HG03457 (cell line): ENCODE measurements at regions not wholly inside any gene's neighbourhood (a gene's known extent, or its start where the extent isn't known, plus 50 kb on each side); places are given as distances from the start of the nearest gene placed in this dataset.
"Not testable (repeated sequence)": the region's sequence is repeated elsewhere in the genome, so short reads cannot be mapped to it uniquely, and the experiment has no call there.

ENCODE experiments used
- ATAC-seq: cut with Tn5 transposase; IDR thresholded peaks from one replicate; pipeline ENCODE4 v1.9.1; 2021; ENCODE audit warnings: moderate number of reproducible peaks; ENCODE audit not compliant: unreplicated experiment

DNA sequence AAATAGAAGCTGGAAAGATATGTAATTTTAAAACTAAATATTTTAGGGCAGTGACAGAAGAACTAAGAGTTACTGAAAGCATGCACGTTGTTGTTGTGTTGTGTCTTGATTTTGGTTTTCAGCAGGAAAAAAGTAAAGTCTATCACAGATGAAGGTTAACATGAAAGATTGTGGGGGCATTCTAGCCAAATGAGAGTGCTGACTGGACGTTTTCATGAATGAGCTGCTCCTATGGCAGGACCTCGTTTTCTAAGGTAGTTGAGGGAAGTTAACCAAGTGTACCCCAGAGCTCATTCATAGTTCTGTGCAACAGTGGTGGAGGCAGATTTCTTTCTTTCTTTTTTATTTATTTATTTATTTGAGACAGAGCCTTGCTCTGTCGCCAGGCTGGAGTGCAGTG is 194.6 kb upstream of the IRS2 start:
- ATAC-seq = no peak

DNA sequence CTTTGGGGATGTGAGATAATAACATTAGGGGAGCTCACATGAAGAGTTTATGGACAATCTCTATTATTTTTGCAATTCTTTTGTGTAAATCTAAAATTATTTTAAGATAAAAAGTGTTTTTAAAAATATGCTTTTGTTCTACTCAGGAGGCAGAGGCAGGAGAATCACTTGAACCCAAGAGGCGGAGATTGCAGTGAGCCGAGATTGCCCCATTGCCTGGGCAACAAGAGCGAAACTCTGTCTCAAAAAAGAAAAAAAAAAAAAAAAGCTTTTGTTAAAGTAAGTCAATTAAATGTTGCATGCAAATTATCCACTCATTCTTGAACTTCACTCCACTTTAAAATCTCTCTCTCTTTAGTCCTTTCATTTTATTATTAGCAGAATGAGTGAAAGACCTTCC is 193.3 kb upstream of the IRS2 start:
- not testable (repeated sequence) for ATAC-seq

DNA sequence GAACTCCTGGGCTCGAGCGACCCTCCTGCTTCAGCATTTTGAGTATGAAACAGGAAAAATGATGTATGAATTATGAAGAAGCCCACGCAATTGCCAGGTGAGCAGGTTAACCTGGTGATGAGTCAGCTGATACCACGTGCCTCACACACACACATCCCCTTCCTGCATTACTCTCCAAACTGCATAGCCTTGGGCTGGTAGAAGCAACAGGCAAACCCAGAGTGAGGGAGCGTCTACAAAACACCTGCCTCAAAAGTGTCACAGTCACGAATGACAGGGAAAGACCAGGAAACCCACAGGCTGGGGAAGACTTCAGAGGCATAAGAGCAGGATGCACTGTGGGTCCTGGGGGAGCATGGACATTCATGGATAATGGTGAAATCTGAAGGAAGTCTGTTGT is 192.8 kb upstream of the IRS2 start:
- ATAC-seq = no peak

DNA sequence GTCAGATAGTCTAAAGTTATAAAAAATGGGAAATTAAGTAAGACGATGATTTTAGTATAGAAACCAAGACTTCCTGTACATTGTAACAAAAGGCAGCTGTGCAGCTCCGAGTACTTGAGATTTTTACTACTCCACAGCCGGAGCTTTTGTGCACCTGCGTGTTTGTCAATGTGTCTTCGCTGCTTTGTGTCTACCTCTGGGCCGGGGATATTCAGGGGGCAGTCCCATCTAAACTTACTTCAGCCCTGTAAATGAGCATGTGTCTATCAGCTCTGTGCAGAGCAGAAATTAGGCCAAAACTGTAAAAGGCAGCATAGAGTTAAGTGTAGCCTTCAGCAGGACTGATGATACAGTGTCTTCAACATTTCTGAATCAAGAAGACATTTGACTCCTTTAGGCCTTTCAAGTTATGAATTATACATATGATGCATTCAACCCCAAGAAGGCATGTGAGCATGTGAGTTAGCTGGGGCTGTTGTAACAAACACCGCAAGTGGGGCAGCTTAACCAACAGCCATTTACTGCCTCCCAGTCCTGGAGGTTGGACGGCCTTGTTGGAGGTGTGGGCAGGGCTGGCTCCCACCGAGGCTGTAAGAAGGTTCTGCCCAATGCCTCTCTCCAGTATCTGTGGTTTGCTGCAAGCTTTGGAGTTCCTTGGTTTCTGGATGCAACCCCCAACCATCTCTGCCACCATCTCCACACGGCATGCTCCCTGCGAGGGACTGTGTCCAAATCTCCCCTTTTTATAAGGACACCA is 191.0 kb upstream of the IRS2 start:
- ATAC-seq = no peak

DNA sequence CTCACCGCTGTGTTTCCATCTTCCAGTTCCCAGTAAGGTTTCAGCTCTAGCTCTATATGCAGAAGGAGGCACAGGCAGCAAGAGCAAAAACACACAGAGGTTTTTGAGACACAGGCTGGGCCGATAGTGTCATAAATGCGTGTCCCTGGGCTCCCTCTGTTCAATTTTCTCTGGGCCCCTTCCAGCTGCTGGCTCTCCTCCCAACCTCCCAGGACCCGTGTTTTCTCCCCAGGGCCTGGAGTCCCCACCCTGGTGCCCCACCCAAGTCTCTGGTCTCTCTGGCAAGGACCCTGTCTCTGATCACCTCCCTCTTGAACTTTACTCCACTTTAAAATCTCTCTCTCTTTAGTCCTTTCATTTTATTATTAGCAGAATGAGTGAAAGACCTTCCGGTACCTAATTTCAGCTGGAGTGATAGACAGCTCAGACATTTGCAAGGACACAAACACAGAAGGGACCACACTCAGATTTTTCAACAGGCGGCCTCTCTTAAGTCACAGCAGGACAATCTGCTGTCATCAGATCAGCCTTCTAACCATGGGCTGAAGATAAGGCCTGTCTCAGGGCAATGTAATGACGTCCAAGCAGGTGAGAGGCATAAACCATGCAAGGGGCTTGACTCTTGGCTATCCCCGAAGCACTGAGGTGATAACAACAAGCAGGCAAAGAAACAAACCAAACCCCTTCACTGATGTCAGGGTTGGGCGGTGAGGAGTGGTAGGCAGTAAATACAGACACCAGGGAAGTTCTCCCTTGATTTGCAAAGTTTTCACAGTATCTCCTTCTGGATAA is 190.0 kb upstream of the IRS2 start:
- ATAC-seq = no peak

DNA sequence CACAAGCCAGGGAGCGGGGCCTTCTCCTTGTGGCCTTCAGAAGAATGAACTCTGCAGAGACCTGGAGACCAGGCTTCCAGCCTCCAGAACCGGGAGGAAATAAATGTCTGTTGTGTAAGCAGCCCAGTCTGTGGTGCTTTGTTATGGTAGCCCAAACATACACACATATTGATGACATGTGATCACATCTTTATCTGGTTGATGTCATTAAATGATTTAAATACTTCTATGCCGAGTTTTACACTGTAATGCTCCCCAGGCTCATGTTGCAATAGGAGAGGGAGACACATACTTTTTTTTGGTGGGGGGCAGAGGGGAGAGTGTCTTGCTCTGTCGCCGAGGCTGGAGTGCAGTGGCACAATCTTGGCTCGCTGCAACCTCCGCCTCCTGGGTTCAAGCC is 188.0 kb upstream of the IRS2 start:
- no peak for ATAC-seq

DNA sequence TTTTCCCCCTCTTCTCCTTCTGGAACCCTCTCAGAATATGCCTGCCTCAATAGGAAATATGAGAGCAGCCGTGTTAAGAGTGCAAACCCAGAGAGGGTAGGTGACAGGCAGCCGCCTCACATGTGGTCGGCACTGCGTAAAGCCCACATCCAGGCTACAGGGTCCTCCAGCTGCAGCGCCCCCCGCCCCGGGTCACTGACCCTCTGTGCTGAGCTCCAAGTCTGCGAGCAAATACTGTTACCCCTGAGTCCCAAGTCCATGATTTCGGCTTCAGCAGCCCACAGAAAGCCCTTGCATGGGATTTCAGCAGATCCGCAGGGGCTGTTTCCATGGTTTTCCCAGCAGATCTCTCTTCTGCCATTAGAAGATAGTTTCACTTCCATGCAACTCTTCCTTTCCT is 186.9 kb upstream of the IRS2 start:
- ATAC-seq = no peak

DNA sequence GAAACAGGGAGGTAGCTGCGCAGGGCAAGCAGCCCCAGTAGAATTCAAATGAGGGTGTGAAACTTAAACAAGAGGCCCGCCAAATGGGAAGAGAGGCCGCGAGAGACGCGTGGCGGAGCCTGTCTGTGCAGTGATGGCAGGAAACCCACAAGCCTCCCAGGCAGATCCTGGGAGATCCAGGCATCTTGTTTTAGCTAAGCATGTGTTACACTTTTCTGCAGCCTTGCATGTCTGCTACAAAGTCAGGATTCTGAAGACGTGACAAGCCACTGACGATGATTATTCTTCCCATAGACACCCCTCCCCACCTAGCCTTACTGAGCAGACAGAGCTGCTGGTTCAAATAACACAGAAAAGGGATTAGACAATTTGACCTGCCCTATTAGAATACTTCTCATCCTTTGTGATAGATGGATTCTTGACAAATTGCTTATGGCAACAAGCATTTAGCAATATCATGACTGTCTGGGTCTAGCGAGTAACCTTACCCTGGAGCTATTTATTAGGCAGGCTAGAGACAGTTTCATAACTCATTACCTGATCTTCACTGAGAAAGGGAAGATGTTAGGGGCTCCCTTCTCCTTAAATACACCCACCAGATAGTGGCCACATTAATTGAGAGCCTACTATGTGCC is 185.2 kb upstream of the IRS2 start:
- no peak for ATAC-seq

DNA sequence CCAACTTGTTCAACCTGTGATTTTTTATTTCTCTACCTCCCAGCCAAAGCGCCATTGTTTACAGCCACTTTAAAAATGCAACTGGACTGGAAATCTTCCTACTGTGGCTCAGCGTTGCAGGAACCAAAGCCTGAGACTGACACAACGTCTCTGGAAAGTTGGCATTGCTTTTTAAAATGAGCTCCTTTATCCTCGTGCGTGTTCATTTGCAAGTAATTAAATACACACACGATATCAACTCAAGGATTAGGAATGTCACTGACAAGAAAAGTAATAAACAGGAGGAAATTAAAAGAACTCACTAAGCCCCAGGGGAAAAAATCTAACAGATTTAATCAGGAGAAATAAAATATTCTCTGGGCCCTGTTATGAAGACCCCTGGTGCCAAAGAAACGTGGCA is 184.6 kb upstream of the IRS2 start:
- no peak for ATAC-seq

DNA sequence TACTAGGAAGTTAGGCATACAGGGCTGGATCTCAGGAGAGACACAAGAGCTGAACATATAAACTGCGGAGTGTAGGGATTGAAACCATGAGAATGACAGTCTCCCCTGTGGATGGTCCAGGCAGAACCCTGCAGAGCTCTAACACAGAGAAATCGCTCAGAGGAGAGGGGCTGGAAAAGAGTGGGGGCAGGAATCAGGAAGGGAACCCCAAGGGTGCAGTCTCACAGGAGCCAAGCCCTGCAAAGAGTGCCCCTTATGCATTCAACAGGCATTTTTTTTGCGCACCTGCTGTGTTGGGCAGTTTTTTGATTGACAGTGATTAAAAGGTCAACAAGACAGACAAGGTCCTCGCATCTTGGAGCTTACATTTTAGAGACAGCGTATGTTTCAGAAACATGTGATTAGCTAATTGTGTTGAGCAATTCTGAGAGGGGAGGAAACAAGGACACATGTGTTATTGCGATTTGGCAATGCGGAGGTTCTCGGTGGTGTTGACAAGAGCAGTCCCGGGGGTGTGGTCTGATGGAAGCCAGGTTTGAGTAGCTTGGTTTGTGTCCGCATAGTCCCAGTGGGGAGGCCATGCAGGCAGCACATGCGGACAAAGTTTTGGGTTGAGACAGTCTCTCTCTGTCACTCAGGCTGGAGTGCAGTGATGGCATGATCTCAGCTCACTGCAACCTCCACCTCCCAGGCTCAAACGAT is 182.6 kb upstream of the IRS2 start:
- ATAC-seq = no peak

DNA sequence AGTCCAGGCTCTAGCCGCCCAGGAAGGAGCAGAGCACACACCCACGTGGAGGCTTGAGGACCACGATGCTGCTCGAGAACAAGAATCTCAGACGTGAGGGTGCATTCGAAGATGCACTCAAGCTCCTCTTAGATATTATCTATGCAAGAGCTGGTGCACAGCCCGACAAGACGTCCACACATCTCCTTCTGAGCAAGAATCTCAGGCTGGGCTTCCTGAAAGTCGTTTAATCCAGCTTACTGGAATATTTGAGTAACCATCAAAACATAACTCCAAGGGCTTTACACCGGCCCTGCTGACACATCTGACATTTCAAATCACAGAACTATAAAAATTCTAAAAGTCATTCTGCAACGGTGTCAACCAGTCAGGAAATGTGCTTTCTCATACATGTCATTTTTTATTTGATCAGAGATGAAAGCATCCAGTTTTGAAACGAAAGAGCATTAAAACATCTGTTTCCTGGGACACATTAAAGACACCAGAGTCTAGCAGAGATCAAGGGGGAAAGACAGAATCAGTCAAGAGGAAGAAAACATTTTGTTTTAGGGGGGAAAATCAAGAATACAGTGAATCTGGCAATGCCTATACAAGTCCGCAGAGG is 177.7 kb upstream of the IRS2 start:
- no peak for ATAC-seq

DNA sequence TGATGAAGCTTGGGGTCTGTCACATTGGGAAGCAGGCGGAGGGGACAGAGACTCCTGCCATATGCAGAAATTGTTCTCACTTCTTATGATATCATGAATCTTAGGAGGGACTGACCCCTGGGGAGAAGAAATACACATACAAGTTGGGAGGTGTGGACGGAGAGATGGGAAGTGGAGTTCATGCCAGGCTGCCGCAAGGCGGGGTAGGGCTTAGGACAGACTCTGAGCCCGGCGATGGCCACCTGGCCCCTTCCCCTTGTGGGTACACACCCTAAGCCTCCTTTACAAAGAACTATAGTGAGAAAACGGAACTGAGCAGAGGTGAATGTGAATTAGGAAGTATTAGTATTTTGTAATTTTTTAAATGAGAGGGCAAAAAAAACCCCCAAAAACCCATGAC is 177.0 kb upstream of the IRS2 start:
- ATAC-seq = no peak

DNA sequence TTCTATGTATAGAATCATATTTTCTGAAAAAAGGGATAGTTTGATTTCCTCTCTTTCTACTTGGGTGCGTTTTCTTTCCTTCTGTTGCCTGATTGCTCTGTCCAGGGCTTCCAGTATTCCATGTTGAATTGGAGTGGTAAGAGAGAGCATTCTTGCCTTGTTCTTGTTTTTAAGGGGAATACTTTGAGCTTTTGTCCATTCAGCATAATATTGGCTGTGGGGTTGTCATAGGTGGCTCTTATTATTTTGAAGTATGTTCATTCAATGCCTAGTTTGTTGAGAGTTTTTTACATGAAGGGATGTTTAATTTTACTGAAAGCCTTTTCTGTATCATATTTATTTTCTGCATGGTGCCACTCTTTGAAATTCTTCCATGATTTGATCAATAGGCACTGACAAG is 173.5 kb upstream of the IRS2 start:
- no peak for ATAC-seq

DNA sequence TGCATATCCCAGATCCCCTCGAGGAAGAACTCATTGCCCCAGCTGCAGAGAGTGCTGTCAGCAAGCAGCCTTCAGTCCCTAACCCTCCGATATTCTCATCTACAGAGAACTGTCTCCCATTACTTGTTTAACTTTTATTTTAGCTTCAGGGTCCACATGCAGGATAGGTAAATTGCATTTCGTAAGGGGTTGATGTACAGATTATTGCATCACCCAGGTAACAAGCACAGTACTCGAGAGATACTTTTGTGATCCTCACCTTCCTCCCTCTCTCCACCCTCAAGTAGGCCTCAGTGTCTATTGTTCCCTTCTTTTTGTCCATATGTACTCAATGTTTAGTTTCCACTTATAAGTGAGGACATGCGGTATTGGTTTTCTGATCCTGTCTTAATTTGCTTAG is 171.5 kb upstream of the IRS2 start:
- no peak for ATAC-seq

DNA sequence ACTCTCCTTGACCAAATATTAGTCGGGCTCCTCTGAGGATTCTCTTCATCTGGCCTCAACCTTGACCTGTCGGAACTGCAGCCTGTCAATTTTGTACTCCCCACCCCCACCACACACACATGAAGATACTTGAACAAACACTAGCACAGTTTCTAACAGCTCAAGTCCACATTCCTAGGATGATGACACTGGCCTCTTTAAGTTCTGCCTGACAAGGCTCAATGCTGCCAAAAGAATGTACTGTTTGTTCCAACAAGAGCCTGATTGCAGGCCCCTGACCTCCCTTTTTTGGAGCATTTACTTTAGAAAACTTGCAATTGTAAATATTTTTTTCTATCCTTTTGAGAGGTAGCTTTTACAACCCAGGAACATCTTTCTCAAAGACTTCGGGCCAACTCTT is 169.2 kb upstream of the IRS2 start:
- ATAC-seq = no peak

DNA sequence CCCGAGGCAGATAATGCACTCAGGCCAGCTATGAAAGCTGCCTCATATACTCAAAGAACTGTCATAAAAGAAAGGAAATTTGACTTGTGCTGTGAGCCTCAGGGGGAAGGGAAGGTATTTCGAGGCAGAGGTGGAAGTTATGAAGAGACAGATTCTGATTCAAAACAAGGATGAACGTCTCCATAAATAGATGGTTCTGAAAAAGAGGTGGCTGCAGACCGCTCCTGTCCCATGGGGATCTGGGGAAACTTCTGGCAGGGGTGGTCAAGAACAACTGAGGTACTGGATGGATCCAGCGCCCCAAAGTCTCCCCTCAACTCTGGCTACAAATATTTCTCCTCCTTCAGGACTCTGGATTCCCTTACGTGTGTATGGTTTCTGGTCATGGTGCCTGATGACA is 168.1 kb upstream of the IRS2 start:
- ATAC-seq = no peak

DNA sequence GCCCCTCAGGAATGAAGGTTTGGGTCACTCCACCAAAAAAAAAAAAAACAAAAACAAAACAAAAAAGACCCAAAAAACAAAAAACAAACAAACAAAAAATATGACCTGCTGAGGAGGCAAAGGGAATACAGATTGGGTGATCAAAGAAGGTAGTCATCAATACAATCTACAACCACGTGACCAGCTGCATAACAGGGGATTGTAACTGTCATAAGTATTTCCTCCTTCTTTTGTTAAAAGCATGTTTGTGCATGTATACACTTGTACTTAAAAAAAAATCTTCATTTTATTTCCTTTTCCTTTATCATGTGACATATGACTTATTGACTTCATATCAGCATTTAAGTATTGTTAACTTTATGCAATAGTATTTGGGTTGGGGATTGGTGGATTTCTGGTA is 165.1 kb upstream of the IRS2 start:
- ATAC-seq = no peak

DNA sequence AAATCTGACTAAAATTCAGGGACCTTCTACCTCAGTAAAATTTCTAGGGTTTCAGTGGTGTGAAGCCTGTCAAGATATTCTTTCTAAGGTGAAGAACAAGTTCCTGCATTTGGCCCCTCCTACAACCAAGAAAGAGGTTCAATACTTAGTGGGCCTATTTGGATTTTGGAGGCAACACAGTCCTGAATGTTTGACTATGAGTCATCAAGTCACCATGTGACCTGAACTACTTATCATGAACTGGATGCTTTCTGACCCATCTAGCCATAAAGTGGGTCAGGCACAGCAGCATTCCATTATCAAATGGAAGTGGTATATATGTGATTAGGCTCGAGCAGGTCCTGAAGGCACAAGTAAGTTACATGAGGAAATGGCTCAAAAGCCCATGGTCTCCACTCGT is 163.0 kb upstream of the IRS2 start:
- no peak for ATAC-seq

DNA sequence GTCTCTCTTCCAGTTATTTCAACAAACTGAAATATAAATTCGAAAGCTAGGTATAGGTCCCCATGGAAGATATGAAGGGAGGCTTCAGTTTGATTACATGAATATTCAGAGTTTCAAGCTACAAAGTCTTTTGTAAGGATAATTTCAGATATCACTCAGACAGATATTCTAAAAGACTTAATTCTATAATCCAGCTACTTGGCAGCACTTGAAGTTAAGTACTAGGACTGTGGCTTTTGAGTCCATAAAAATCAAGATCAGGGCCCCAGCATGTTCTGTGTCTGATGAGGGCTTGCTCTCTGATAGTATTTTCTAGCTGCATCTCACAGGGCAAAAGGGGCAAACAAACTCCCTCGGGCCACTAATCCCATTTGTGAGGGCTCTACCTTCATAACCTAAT is 160.6 kb upstream of the IRS2 start:
- no peak for ATAC-seq

DNA sequence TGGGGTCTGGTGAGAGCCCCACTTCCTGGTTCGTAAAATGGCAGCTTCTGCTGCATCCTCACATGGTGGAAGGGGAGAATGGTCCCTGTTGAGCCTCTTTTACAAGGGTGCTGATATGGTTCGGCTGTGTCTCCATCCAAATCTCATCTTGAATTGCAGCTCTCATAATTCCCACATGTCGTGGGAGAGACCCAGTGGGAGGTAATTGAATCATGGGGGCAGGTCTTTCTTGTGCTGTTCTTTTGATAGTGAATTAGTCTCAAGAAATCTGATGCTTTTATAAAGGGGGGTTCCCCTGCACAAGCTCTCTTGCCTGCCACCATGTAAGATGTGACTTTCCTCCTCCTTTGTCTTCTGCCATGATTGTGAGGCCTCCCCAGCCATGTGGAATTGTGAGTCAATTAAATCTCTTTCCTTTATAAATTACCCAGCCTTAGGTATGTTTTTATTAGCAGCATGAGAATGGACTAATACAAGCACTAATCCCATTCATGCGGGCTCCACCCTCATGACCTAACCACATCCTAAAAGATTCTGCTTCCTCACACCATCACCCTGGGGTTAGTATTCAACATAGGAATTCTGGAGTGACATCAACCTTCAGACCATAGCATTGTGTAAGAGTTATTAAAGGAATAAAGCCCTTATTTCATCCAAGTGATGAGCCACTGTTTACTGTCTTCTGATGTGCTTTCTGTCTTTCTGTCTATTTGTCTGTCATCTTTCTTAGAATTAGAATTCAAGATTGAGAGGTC is 159.0 kb upstream of the IRS2 start:
- ATAC-seq = no peak
